GM12878 (cell line): ENCODE measurements at regions not wholly inside any gene's neighbourhood (a gene's known extent, or its start where the extent isn't known, plus 50 kb on each side); places are given as distances from the start of the nearest gene placed in this dataset.

Experiments
- ATAC-seq: fragments of 200-7000 bp; cut with Tn5 transposase; 3 replicates; pipeline ENCODE4 v1.9.1; 2020; ENCODE audit warnings: mild to moderate bottlenecking, moderate library complexity
- BruUV-seq: library from RNA; stranded (reverse); fragments of 400-500 nt; replicated peaks from 2 replicates; lab custom pipeline; 2021; lab: Mats Ljungman, UMichigan
- CTCF ChIA-PET: fragments of 300-600 bp; sonication (Branson Sonifier 250); formaldehyde crosslinking; extraction: SDS; loops from one replicate; lab custom pipeline; 2021; ENCODE audit warnings: inconsistent platforms; lab: Yijun Ruan, JAX
- POLR2A ChIA-PET: fragments of 350-600 bp; formaldehyde crosslinking; extraction: SDS; loops from one replicate; lab custom pipeline; 2021; ENCODE audit warnings: inconsistent platforms; lab: Charles Lee
- RAD21 ChIA-PET: fragments of 300-600 bp; sonication (Branson Sonifier 250); formaldehyde crosslinking; loops from one replicate; lab custom pipeline; 2023; ENCODE audit warnings: antibody characterized with exemption; ENCODE audit not compliant: unreplicated experiment; lab: Charles Lee
- SMC1A ChIA-PET: fragments of 300-600 bp; sonication (Branson Sonifier 250); formaldehyde crosslinking; loops from one replicate; lab custom pipeline; 2023; ENCODE audit not compliant: unreplicated experiment, uncharacterized antibody; lab: Charles Lee
- DNase-seq: peaks from one replicate; pipeline ENCODE4 v3.0.0-alpha.2; 2011; ENCODE audit warnings: low read depth, low spot score
- FAIRE-seq: peaks from 3 replicates; lab custom pipeline; 2011; peaks lifted over from hg19 to GRCh38; lab: Jason Lieb, UNC
- H2AFZ ChIP-seq: 2 replicates; pipeline ENCODE4 v1.6.0; 2011; ENCODE audit warnings: low read depth, low read length, control low read depth; ENCODE audit not compliant: control insufficient read depth
- H3K27ac ChIP-seq: 2 replicates; pipeline ENCODE4 v1.5.1; 2011; ENCODE audit warnings: control low read depth; ENCODE audit not compliant: control insufficient read depth, insufficient read depth
- H3K27me3 ChIP-seq, 2 experiments: replicated peaks in 1 of 2; 2 replicates each; pipeline versions ENCODE4 v1.6.0 to v1.6.1; 2011; ENCODE audit warnings: low read length in 1 of 2; ENCODE audit not compliant: control insufficient read depth in 2 of 2, insufficient read depth in 2 of 2
- H3K36me3 ChIP-seq, 2 experiments: 2 replicates each; pipeline ENCODE4 v1.5.1; 2011; ENCODE audit warnings: low read length in 1 of 2; ENCODE audit not compliant: control insufficient read depth in 2 of 2, insufficient read depth in 2 of 2
- H3K4me1 ChIP-seq: 2 replicates; pipeline ENCODE4 v1.6.1; 2011; ENCODE audit warnings: mild to moderate bottlenecking, low read length, moderate library complexity, mixed read lengths; ENCODE audit not compliant: control insufficient read depth, insufficient read depth
- H3K4me2 ChIP-seq: 2 replicates; pipeline ENCODE4 v1.6.0; 2011; ENCODE audit warnings: control low read depth; ENCODE audit not compliant: control insufficient read depth, insufficient read depth
- H3K4me3 ChIP-seq: fragments of 200-600 bp; sonication (generic); 2 replicates; pipeline ENCODE4 v1.5.1; 2016
- H3K79me2 ChIP-seq: 2 replicates; pipeline ENCODE4 v1.6.0; 2011; ENCODE audit warnings: low read length; ENCODE audit not compliant: control insufficient read depth, insufficient read depth
- H3K9ac ChIP-seq: 2 replicates; pipeline ENCODE4 v1.8.0; 2011; ENCODE audit warnings: low read length, control low read depth, mixed read lengths; ENCODE audit not compliant: control insufficient read depth, insufficient read depth
- H3K9me3 ChIP-seq: replicated peaks from 3 replicates; pipeline ENCODE4 v1.5.1; 2011; ENCODE audit warnings: mild to moderate bottlenecking, low read length; ENCODE audit not compliant: control insufficient read depth, insufficient read depth
- H4K20me1 ChIP-seq: 2 replicates; pipeline ENCODE4 v1.6.0; 2011; ENCODE audit not compliant: control insufficient read depth, insufficient read depth
- KAT2A ChIP-seq: conservative IDR thresholded peaks from 2 replicates; pipeline ENCODE4 v1.6.1; 2011; ENCODE audit warnings: low read depth, low read length; ENCODE audit not compliant: control insufficient read depth
- KDM1A ChIP-seq: fragments of 200-600 bp; sonication (generic); IDR thresholded peaks from 2 replicates; pipeline ENCODE4 v1.6.1; 2016; ENCODE audit warnings: borderline replicate concordance
- NRF1 ChIP-seq: conservative IDR thresholded peaks from 2 replicates; pipeline ENCODE4 v1.6.1; 2011; ENCODE audit warnings: mild to moderate bottlenecking, low read depth, low read length, improper control_type of control experiment
- SKIL ChIP-seq: fragments of 450-650 bp; IDR thresholded peaks from 2 replicates; pipeline ENCODE4 v1.6.1; 2017; ENCODE audit warnings: mild to moderate bottlenecking, low read depth, inconsistent platforms; ENCODE audit not compliant: poor library complexity, severe bottlenecking
- WGBS: methylation state at CpG from one replicate; pipeline ENCODE4 v1.1.6; 2016; ENCODE audit warnings: low lambda C conversion rate; ENCODE audit not compliant: insufficient replicate concordance, insufficient coverage; ENCODE audit errors: missing lambda C conversion rate; 5-methylcytosine and 5-hydroxymethylcytosine counted together
- in situ Hi-C: fragments of 300-500 bp; cut with MboI; formaldehyde crosslinking; loops from 9 replicates; pipeline ENCODE4 v1.14.3; 2018; ENCODE audit warnings: mixed read lengths
- intact Hi-C: fragments of 100-400 bp; cut with micrococcal nuclease; formaldehyde crosslinking; loops from one replicate; pipeline ENCODE4 v1.14.2; 2022; ENCODE audit not compliant: unreplicated experiment
- TF ChIP-seq, protein P1 (sequence below): fragments of 450-650 bp; IDR thresholded peaks from 2 replicates; pipeline ENCODE4 v1.6.1; 2017; ENCODE audit warnings: mild to moderate bottlenecking, moderate library complexity
- TF ChIP-seq, protein P2 (sequence below): fragments of 450-650 bp; IDR thresholded peaks from 2 replicates; pipeline ENCODE4 v1.6.1; 2016; ENCODE audit warnings: mild to moderate bottlenecking, moderate library complexity, borderline replicate concordance

DNA sequence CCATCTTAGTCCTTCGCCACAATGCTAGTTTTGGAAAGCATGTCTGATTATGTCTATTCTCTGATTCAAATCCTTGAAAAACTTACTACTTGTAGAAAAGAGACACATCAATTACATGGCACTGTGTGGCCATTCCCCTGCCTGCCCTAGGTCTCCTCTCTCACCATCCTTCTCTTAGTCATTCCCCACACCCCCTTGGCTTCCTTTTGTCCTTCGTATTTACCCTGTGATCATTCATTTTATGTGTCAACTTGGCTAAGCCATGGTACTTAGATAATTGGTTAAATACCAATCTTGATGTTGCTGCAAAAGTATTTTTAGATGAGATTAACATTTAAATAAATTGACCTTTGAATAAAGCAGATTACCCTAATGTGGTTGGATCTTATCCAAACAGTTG is 122.9 kb upstream of the CDH11 start:
- in situ Hi-C loops (no loop called here), intact Hi-C loops (no loop called here)
- TF ChIP-seq, protein P1, sequence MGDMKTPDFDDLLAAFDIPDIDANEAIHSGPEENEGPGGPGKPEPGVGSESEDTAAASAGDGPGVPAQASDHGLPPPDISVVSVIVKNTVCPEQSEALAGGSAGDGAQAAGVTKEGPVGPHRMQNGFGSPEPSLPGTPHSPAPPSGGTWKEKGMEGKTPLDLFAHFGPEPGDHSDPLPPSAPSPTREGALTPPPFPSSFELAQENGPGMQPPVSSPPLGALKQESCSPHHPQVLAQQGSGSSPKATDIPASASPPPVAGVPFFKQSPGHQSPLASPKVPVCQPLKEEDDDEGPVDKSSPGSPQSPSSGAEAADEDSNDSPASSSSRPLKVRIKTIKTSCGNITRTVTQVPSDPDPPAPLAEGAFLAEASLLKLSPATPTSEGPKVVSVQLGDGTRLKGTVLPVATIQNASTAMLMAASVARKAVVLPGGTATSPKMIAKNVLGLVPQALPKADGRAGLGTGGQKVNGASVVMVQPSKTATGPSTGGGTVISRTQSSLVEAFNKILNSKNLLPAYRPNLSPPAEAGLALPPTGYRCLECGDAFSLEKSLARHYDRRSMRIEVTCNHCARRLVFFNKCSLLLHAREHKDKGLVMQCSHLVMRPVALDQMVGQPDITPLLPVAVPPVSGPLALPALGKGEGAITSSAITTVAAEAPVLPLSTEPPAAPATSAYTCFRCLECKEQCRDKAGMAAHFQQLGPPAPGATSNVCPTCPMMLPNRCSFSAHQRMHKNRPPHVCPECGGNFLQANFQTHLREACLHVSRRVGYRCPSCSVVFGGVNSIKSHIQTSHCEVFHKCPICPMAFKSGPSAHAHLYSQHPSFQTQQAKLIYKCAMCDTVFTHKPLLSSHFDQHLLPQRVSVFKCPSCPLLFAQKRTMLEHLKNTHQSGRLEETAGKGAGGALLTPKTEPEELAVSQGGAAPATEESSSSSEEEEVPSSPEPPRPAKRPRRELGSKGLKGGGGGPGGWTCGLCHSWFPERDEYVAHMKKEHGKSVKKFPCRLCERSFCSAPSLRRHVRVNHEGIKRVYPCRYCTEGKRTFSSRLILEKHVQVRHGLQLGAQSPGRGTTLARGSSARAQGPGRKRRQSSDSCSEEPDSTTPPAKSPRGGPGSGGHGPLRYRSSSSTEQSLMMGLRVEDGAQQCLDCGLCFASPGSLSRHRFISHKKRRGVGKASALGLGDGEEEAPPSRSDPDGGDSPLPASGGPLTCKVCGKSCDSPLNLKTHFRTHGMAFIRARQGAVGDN = no peak
- no peak for TF ChIP-seq KDM1A
- TF ChIP-seq, protein P2, sequence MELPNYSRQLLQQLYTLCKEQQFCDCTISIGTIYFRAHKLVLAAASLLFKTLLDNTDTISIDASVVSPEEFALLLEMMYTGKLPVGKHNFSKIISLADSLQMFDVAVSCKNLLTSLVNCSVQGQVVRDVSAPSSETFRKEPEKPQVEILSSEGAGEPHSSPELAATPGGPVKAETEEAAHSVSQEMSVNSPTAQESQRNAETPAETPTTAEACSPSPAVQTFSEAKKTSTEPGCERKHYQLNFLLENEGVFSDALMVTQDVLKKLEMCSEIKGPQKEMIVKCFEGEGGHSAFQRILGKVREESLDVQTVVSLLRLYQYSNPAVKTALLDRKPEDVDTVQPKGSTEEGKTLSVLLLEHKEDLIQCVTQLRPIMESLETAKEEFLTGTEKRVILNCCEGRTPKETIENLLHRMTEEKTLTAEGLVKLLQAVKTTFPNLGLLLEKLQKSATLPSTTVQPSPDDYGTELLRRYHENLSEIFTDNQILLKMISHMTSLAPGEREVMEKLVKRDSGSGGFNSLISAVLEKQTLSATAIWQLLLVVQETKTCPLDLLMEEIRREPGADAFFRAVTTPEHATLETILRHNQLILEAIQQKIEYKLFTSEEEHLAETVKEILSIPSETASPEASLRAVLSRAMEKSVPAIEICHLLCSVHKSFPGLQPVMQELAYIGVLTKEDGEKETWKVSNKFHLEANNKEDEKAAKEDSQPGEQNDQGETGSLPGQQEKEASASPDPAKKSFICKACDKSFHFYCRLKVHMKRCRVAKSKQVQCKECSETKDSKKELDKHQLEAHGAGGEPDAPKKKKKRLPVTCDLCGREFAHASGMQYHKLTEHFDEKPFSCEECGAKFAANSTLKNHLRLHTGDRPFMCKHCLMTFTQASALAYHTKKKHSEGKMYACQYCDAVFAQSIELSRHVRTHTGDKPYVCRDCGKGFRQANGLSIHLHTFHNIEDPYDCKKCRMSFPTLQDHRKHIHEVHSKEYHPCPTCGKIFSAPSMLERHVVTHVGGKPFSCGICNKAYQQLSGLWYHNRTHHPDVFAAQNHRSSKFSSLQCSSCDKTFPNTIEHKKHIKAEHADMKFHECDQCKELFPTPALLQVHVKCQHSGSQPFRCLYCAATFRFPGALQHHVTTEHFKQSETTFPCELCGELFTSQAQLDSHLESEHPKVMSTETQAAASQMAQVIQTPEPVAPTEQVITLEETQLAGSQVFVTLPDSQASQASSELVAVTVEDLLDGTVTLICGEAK = no peak
- no peak for TF ChIP-seq NRF1
- TF ChIP-seq SKIL = no peak
- no peak for TF ChIP-seq KAT2A
- CTCF ChIA-PET = no interaction called here
- H3K4me1 ChIP-seq = no peaks in the 10 kb centered on the region
- no peaks in the 10 kb centered on the region for H3K36me3 ChIP-seq
- ATAC-seq = no peak
- H3K4me2 ChIP-seq = no peak overlapping the region
- no peaks in the 10 kb centered on the region for H3K79me2 ChIP-seq
- H3K9me3 ChIP-seq = no peaks in the 10 kb centered on the region
- no peaks in the 10 kb centered on the region for H4K20me1 ChIP-seq
- SMC1A ChIA-PET = no interaction called here
- POLR2A ChIA-PET = no interaction called here
- RAD21 ChIA-PET = no interaction called here
- no peak overlapping the region for H3K4me3 ChIP-seq
- 0% methylated on average over 2 of the region's 2 CpGs for WGBS
- H2AFZ ChIP-seq = no peak overlapping the region
- no peak overlapping the region for H3K9ac ChIP-seq
- H3K27ac ChIP-seq = no peak overlapping the region
- no peak for FAIRE-seq
- H3K27me3 ChIP-seq = no peaks in the 10 kb centered on the region
- no TSS peak for BruUV-seq
- DNase-seq = no peak
